ENCODE measurements at regions not wholly inside any gene's neighbourhood (a gene's known extent, or its start where the extent isn't known, plus 50 kb on each side); places are given as distances from the start of the nearest gene placed in this dataset.

DNA sequence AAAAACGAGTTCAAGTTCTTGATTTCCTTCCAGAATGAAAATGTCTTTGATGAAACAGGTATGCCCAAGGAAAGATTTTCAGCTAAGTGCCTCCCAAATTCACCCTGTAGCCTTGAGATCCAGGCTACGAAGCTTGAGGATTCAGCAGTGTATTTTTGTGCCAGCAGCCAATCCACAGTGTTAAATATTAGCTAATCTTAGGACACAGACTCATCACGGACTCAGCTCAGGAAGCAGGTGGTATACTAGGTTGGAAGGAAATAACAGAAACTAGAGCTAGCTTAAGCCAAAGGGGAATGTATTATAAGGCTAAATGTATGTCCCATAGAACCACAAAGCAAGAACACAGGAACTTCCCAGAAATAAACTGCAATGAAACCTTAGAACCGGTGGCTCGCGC, 151.0 kb upstream of the PRSS1 start:
- ChIA-PET CTCF (interaction anchor here (1.0 to 3.5 kb wide), 5 partner anchors 11 to 404 kb away, joined by 3 to 35 read pairs (median 8); no protein-coding TSS in a partner anchor), POLR2A (no interaction called here)
- DNase-seq (ENCODE audit: extremely low spot score) = no peak
- TF ChIP-seq, protein P1, sequence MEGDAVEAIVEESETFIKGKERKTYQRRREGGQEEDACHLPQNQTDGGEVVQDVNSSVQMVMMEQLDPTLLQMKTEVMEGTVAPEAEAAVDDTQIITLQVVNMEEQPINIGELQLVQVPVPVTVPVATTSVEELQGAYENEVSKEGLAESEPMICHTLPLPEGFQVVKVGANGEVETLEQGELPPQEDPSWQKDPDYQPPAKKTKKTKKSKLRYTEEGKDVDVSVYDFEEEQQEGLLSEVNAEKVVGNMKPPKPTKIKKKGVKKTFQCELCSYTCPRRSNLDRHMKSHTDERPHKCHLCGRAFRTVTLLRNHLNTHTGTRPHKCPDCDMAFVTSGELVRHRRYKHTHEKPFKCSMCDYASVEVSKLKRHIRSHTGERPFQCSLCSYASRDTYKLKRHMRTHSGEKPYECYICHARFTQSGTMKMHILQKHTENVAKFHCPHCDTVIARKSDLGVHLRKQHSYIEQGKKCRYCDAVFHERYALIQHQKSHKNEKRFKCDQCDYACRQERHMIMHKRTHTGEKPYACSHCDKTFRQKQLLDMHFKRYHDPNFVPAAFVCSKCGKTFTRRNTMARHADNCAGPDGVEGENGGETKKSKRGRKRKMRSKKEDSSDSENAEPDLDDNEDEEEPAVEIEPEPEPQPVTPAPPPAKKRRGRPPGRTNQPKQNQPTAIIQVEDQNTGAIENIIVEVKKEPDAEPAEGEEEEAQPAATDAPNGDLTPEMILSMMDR (IDR thresholded peaks at IDR 0.05; ENCODE audit: control extremely low read depth, extremely low read depth, low read depth, missing control alignments) = no peak

DNA sequence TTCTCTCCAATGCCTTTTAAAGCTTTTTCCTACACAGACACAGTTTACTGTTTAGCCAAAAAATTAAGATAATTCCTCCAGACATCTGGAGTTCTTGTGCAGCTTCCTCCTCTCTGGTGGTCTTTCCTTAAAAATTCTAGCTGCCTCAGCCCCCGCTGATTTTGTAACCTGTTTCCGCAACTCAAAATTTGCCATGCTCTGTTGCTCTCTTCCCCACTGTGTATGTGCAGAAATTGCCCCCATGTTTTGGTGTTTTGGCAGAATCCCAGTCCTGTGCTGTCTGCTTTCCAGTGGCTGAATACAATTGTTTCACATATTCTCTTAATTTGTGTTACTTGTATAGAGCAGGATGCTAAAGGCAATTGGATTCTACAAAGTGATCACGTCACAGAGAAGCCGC, 151.7 kb upstream of the PRSS1 start:
- no peak for DNase-seq (ENCODE audit: extremely low spot score)
- TF ChIP-seq, protein P1 (IDR thresholded peaks at IDR 0.05; ENCODE audit: control extremely low read depth, extremely low read depth, low read depth, missing control alignments) = no peak
- CTCF ChIA-PET = interaction anchor here (1.4 to 3.5 kb wide), 4 partner anchors 10 to 405 kb away, joined by 3 to 35 read pairs (median 9); no protein-coding TSS in a partner anchor
- POLR2A ChIA-PET = no interaction called here

DNA sequence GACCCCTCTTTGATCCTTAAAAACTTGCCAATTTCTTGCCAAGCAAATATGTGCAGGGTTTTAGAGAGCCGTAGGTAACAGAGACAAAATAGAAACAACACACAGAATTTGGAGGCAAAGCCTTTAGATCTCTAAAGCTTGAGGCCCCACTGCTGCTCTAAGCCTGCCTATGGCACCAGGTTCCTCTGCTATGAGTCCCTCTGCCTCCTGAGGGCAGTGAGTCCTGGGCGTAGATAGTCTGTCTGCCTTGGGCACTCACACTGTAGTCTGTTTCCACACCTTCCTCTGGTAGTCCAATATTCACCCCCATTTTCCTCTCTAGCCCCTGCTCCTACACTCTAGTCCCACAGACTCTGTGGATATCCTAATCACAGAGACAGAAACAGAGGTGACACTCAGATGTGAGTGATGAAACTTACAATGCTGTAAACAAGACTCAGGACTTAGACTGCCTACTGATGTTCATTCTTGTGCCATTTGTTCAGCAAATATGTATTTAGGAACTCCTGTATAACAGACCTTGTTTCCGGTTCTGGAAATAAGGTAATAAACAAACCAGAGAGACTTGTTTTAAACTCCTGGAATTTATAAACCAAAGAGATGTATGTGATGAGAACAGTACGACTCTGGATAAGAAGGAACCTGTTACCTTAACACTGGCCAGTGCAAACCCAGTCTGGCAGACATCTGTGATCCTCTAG, 153.3 kb upstream of the PRSS1 start:
- DNase-seq (ENCODE audit: extremely low spot score) = no peak
- POLR2A ChIA-PET = no interaction called here
- CTCF ChIA-PET = interaction anchor here (1.3 to 3.5 kb wide), 8 partner anchors 8 to 644 kb away, joined by 3 to 35 read pairs (median 6); no protein-coding TSS in a partner anchor
- TF ChIP-seq, protein P1 (IDR thresholded peaks at IDR 0.05; ENCODE audit: control extremely low read depth, extremely low read depth, low read depth, missing control alignments) = no peak

DNA sequence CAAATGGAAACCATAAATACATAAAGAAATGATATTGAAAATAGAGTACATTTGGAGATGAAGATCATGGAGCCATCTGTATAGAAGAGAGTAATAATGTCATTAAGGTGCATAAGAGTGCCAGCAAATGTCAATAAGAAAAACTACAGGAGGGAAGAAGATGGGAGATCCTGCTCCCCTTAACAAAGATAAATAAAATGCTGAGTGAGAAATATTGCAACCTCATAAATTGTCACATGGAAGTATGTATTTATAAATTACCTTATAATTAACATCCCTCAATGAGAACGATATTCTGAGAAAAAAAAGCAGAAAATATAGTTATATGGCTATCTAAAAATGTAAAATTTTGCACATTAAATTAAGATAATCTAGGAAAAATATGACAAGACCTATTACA, 155.2 kb upstream of the PRSS1 start:
- DNase-seq (ENCODE audit: extremely low spot score) = no peak
- CTCF ChIA-PET = interaction anchor here (0.7 to 2.5 kb wide), 5 partner anchors 10 to 272 kb away, joined by 3 to 20 read pairs (median 4); no protein-coding TSS in a partner anchor
- TF ChIP-seq, protein P1 (IDR thresholded peaks at IDR 0.05; ENCODE audit: control extremely low read depth, extremely low read depth, low read depth, missing control alignments) = no peak
- POLR2A ChIA-PET = no interaction called here

DNA sequence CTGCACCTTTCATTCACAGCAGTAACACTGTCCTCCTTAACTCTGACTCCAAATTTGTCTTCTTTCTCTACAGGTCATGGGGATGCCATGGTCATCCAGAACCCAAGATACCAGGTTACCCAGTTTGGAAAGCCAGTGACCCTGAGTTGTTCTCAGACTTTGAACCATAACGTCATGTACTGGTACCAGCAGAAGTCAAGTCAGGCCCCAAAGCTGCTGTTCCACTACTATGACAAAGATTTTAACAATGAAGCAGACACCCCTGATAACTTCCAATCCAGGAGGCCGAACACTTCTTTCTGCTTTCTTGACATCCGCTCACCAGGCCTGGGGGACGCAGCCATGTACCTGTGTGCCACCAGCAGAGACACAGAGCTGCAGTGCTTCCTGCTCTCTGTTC, 156.2 kb upstream of the PRSS1 start:
- TF ChIP-seq, protein P1 (IDR thresholded peaks at IDR 0.05; ENCODE audit: control extremely low read depth, extremely low read depth, low read depth, missing control alignments) = no peak
- no peak for DNase-seq (ENCODE audit: extremely low spot score)
- ChIA-PET CTCF (interaction anchor here (1.1 to 7.3 kb wide), 2 partner anchors 14 to 35 kb away, joined by 4 to 88 read pairs; no protein-coding TSS in a partner anchor), POLR2A (no interaction called here)

DNA sequence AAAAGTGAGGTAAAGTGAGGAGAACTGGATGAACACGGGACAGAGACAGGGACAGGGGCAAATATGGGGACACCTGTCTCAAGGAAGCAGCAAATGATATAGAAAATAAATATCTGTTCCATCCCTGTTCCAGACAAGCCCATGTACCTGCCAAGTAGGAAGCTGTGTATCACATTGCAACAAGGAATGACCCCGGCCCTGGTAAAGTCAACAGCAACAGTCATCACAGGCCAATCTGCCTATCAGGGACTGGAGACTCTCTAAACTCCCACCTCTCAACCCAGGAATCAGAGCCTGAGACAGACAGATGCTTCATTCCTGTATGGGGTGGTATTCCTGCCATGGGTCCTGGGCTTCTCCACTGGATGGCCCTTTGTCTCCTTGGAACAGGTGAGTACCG, 156.6 kb upstream of the PRSS1 start:
- ChIA-PET POLR2A (no interaction called here), CTCF (interaction anchor here (1.1 to 7.3 kb wide), 5 partner anchors 14 to 410 kb away, joined by 4 to 88 read pairs (median 6); no protein-coding TSS in a partner anchor)
- TF ChIP-seq, protein P1 (IDR thresholded peaks at IDR 0.05; ENCODE audit: control extremely low read depth, extremely low read depth, low read depth, missing control alignments) = no peak
- DNase-seq (ENCODE audit: extremely low spot score) = no peak
